Ovary (tissue), 3 donors: ENCODE measurements at regions not wholly inside any gene's neighbourhood (a gene's known extent, or its start where the extent isn't known, plus 50 kb on each side); places are given as distances from the start of the nearest gene placed in this dataset.

ENCODE experiments used
- POLR2A ChIP-seq: fragments of 450-650 bp; IDR thresholded peaks from one replicate; pipeline ENCODE4 v1.6.1; 2017; ENCODE audit warnings: antibody characterized with exemption, mild to moderate bottlenecking, moderate library complexity
- TF ChIP-seq, protein P1 (sequence below), 3 donors: fragments of 450-650 bp in 2 of 3; fragments of 200-600 bp in 1 of 3; IDR thresholded peaks; one replicate each; pipeline versions ENCODE4 v1.5.1 to v1.8.0; 2016 to 2022; ENCODE audit warnings: antibody characterized with exemption in 3 of 3, mild to moderate bottlenecking in 1 of 3
- donor health status: DM: no; HTN: no; CAD: no.

DNA sequence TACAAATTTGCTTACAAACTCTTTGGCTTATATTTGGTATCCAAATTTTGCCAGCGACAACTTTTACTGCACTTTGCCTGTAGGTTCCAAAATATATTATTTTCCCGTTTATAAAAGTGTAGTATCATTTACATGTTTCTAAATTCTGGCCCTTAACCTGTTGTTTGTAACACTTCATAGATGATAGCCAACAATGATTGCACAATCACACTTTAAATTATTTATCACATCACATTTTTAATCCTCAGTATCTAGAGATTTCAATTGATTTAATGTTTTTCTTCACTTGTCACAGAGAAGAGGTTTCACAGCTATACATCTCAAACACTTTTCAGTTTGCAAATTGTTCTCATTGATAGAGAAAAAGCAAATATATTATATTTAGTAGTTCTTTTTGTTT is 1151.2 kb upstream of the EYS start:
- TF ChIP-seq, protein P1, sequence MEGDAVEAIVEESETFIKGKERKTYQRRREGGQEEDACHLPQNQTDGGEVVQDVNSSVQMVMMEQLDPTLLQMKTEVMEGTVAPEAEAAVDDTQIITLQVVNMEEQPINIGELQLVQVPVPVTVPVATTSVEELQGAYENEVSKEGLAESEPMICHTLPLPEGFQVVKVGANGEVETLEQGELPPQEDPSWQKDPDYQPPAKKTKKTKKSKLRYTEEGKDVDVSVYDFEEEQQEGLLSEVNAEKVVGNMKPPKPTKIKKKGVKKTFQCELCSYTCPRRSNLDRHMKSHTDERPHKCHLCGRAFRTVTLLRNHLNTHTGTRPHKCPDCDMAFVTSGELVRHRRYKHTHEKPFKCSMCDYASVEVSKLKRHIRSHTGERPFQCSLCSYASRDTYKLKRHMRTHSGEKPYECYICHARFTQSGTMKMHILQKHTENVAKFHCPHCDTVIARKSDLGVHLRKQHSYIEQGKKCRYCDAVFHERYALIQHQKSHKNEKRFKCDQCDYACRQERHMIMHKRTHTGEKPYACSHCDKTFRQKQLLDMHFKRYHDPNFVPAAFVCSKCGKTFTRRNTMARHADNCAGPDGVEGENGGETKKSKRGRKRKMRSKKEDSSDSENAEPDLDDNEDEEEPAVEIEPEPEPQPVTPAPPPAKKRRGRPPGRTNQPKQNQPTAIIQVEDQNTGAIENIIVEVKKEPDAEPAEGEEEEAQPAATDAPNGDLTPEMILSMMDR (IDR thresholded peaks at IDR 0.05), result no peak
- TF ChIP-seq POLR2A, result no peak
